BJ (cell line): ENCODE measurements at regions not wholly inside any gene's neighbourhood (a gene's known extent, or its start where the extent isn't known, plus 50 kb on each side); places are given as distances from the start of the nearest gene placed in this dataset.

Source experiments
- CTCF ChIA-PET: fragments of 350-600 bp; formaldehyde crosslinking; extraction: SDS; loops from one replicate; lab custom pipeline; 2021; ENCODE audit warnings: antibody characterized with exemption, inconsistent platforms; lab: Yijun Ruan, JAX
- POLR2A ChIA-PET: fragments of 300-600 bp; sonication (Branson Sonifier 250); formaldehyde crosslinking; extraction: SDS; loops from one replicate; lab custom pipeline; 2021; ENCODE audit warnings: antibody characterized with exemption; lab: Charles Lee
- DNase-seq: peaks from one replicate; pipeline ENCODE4 v3.0.0-alpha.2; 2011; ENCODE audit warnings: low read depth
- H3K27me3 ChIP-seq: 2 replicates; pipeline ENCODE4 v1.6.0; 2011; ENCODE audit warnings: low read length; ENCODE audit not compliant: control insufficient read depth, insufficient read depth
- H3K36me3 ChIP-seq: 2 replicates; pipeline ENCODE4 v1.5.1; 2011; ENCODE audit warnings: low read length; ENCODE audit not compliant: control insufficient read depth, insufficient read depth
- H3K4me3 ChIP-seq: 2 replicates; pipeline ENCODE4 v1.5.1; 2011; ENCODE audit warnings: low read depth, mild to moderate bottlenecking, control low read depth, low read length
- CTCF ChIP-seq: IDR thresholded peaks from 2 replicates; pipeline ENCODE4 v1.5.1; 2011; ENCODE audit warnings: low read depth, mild to moderate bottlenecking, control low read depth, inconsistent platforms, low read length, moderate library complexity; ENCODE audit not compliant: insufficient read depth

- no peak for DNase-seq
- H3K4me3 ChIP-seq, result no peak overlapping the region
- ChIA-PET CTCF (no interaction called here), POLR2A (no interaction called here)
- no peaks in the 10 kb centered on the region for H3K36me3 ChIP-seq
- H3K27me3 ChIP-seq, result peaks cover 2% of the 10 kb centered on the region; the same call in 1 of the 2 replicates
- no peak for TF ChIP-seq CTCF
These were observed 67.6 kb upstream of the SLC22A15 start for GRCh38 chr1:115908565-115909274.

DNA sequence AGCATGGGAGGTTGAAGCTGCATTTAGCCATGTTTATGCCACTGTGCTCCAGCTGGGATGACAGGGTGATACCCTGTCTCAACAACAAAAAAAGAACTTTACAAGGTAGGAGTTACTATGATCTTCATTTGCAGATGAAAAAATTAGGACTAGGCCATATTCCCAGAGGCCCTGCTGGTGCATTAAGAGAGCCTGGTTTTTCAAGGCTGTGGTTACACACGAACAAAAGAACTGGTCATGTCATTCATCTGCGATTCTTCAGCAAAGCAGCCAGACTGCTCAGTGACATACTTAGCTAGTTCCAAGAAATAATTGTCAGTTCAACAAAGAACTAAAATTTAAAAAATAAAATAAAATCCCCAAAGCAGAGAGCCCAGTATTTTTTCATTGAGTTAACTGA, 66.1 kb upstream of the SLC22A15 start:
- ChIA-PET POLR2A (no interaction called here), CTCF (interaction anchor here (1.0 to 1.6 kb wide), 2 partner anchors 10 to 14 kb away, joined by 3 to 4 read pairs; no protein-coding TSS in a partner anchor)
- no peak for DNase-seq
- Histone ChIP-seq H3K27me3 (peaks cover 2% of the 10 kb centered on the region; the same call in 1 of the 2 replicates), H3K4me3 (no peak overlapping the region), H3K36me3 (no peaks in the 10 kb centered on the region)
- no peak for TF ChIP-seq CTCF

DNA sequence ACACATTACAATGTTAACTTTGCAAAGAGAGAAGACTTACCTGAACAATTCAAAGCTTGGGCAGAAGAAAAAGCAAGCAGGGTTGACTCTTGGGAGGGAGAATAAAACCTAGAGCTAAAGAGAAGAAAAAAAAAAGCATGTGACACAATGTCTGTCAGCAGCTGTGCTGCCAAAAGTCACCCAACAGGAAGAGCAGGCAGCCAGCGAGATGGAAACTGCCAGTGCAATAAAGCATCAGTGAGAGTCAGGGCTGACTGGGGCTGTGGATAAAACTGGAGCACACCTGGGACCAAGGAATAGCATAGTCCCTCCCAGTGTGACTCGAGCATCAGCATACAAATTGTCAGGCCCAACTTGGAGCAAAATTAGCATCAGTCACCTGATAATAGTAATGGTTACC, 65.0 kb upstream of the SLC22A15 start:
- no peak for TF ChIP-seq CTCF
- no peaks in the 10 kb centered on the region for H3K36me3 ChIP-seq
- ChIA-PET CTCF (interaction anchor here (1.0 to 1.6 kb wide), 2 partner anchors 11 to 15 kb away, joined by 3 to 4 read pairs; no protein-coding TSS in a partner anchor), POLR2A (no interaction called here)
- no peak for DNase-seq
- H3K27me3 ChIP-seq, result peaks cover 2% of the 10 kb centered on the region; the same call in 1 of the 2 replicates
- H3K4me3 ChIP-seq, result no peak overlapping the region

DNA sequence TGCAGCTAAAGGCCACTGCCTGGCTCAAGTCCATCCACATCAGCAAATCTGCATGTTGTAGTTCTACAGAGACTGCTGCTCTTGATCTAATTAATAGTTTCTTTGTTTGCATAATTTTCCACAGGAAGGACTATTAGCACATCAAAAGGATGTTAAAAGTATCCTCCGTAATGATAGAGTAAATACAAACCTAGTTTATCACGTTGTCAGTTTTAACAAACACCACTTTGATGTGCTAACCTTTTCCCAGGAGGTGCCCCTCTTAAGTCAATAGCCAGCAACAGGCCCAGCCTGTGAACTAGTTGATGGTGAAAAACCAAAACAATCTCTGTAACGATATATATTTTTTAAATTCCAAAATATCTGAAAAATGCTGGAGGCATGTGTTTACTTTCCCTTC, 64.2 kb upstream of the SLC22A15 start:
- H3K36me3 ChIP-seq, result no peaks in the 10 kb centered on the region
- TF ChIP-seq CTCF, result no peak
- ChIA-PET POLR2A (no interaction called here), CTCF (no interaction called here)
- peaks cover 2% of the 10 kb centered on the region; the same call in 1 of the 2 replicates for H3K27me3 ChIP-seq
- no peak overlapping the region for H3K4me3 ChIP-seq
- DNase-seq, result no peak

- H3K4me3 ChIP-seq, result no peak overlapping the region
- H3K27me3 ChIP-seq, result peaks cover 2% of the 10 kb centered on the region
- POLR2A ChIA-PET, result no interaction called here
- no peak for DNase-seq
- no peaks in the 10 kb centered on the region for H3K36me3 ChIP-seq
- CTCF ChIA-PET, result no interaction called here
- TF ChIP-seq CTCF, result no peak
These were observed 53.5 kb upstream of the SLC22A15 start for GRCh38 chr1:115922801-115923200.
